DOHH2 (cell line): ENCODE measurements at regions not wholly inside any gene's neighbourhood (a gene's known extent, or its start where the extent isn't known, plus 50 kb on each side); places are given as distances from the start of the nearest gene placed in this dataset.

ENCODE experiments used
- H3F3A ChIP-seq: fragments of 200-600 bp; sonication (generic), shearing (Covaris generic); 2 replicates; pipeline ENCODE4 v1.6.0; 2016; ENCODE audit warnings: antibody characterized with exemption, mild to moderate bottlenecking; ENCODE audit not compliant: control insufficient read depth, insufficient read depth
- H3K27ac ChIP-seq: fragments of 200-600 bp; sonication (generic); 2 replicates; pipeline ENCODE4 v1.5.1; 2014; ENCODE audit warnings: low read depth, mild to moderate bottlenecking, low read length, moderate library complexity
- H3K27me3 ChIP-seq: fragments of 200-600 bp; sonication (generic); 2 replicates; pipeline ENCODE4 v1.6.1; 2014; ENCODE audit warnings: mild to moderate bottlenecking, low read length, mixed read lengths; ENCODE audit not compliant: control insufficient read depth
- H3K36me3 ChIP-seq: fragments of 200-600 bp; sonication (generic); 2 replicates; pipeline ENCODE4 v1.6.1; 2014; ENCODE audit warnings: mild to moderate bottlenecking, low read length, moderate library complexity, mixed read lengths; ENCODE audit not compliant: control insufficient read depth
- H3K4me1 ChIP-seq: fragments of 200-600 bp; sonication (generic); 2 replicates; pipeline ENCODE4 v1.6.1; 2014; ENCODE audit warnings: mild to moderate bottlenecking, low read length, mixed read lengths; ENCODE audit not compliant: control insufficient read depth
- H3K4me2 ChIP-seq: fragments of 200-600 bp; sonication (generic); 2 replicates; pipeline ENCODE4 v1.6.0; 2014; ENCODE audit warnings: mild to moderate bottlenecking, low read length, moderate library complexity
- H3K4me3 ChIP-seq: fragments of 200-600 bp; sonication (generic); 2 replicates; pipeline ENCODE4 v1.5.1; 2014; ENCODE audit warnings: mild to moderate bottlenecking, low read length, mixed read lengths
- H3K79me2 ChIP-seq: fragments of 200-600 bp; sonication (generic); 2 replicates; pipeline ENCODE4 v1.6.1; 2014; ENCODE audit warnings: mild to moderate bottlenecking, low read length, mixed read lengths; ENCODE audit not compliant: control insufficient read depth
- H3K9me2 ChIP-seq: fragments of 200-600 bp; sonication (generic); replicated peaks from 2 replicates; pipeline ENCODE4 v1.6.1; 2014; ENCODE audit warnings: mild to moderate bottlenecking, low read length, mixed read lengths; ENCODE audit not compliant: control insufficient read depth
- H3K9me3 ChIP-seq: fragments of 200-600 bp; sonication (generic); 2 replicates; pipeline ENCODE4 v1.6.1; 2014; ENCODE audit warnings: antibody characterized with exemption, low read length, mixed read lengths; ENCODE audit not compliant: control insufficient read depth, insufficient read depth
- H4K20me1 ChIP-seq: fragments of 200-600 bp; sonication (generic); 2 replicates; pipeline ENCODE4 v1.6.0; 2014; ENCODE audit warnings: low read depth, mild to moderate bottlenecking, antibody characterized with exemption, low read length, moderate library complexity; ENCODE audit not compliant: control insufficient read depth, insufficient read depth
- EZH2phosphoT487 ChIP-seq: fragments of 200-600 bp; sonication (generic); IDR thresholded peaks from 2 replicates; pipeline ENCODE4 v1.6.1; 2017; ENCODE audit warnings: borderline replicate concordance, mild to moderate bottlenecking, antibody characterized with exemption, low read length, moderate library complexity, mixed read lengths
- TF ChIP-seq, protein P1 (sequence below): fragments of 200-600 bp; sonication (generic); IDR thresholded peaks from one replicate; pipeline ENCODE4 v1.5.1; 2014; ENCODE audit warnings: antibody characterized with exemption, mild to moderate bottlenecking, low read depth, low read length; ENCODE audit not compliant: poor library complexity, severe bottlenecking

DNA sequence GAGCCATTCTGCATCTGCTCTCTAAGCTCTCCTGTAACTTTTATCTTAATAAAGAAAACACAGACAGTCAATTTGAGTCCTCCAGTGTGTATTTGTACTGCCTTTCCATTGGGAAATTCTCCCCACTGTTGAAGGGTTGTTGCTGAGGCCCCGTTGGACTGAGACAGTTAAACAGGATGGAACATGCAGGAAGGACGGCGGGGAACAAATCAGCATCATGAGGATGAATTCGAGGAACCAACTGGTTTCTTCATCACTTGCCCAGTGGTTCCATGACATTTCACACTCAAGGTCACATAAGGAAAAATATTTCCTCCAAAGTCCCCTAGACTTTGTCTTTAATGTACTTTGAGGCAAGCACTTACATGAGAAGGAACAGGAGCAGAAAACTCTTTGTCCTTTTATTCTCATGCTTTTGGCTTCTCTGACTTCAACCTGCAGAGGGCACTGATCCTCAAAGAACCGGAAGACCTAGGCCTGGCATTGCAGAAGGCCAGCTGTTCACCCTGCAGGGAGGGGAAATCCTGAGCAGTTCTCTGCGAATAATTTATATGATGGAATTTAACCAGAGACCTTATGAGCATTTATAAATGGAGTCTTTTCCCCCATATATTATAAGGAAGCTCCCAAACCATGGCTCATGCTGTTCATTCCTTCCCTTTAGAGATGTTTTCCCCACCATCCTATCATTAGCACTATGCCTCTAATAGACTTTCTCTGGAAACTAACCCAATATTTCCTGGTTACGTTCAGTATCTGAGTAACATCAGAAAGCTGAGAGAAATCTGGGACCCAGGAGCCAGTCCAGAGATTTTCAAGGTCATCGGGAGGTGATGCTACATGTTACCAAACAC is 55.2 kb upstream of the ADGRF1 start:
- H3K9me3 ChIP-seq: no peaks in the 10 kb centered on the region
- no peak overlapping the region for H3K4me3 ChIP-seq
- H3K9me2 ChIP-seq: no peaks in the 10 kb centered on the region
- no peak overlapping the region for H3K27ac ChIP-seq
- peaks cover 13% of the 10 kb centered on the region; the same call in 1 of the 2 replicates for H3K27me3 ChIP-seq
- H3K4me1 ChIP-seq: no peaks in the 10 kb centered on the region
- no peaks in the 10 kb centered on the region for H3K36me3 ChIP-seq
- no peaks in the 10 kb centered on the region for H3K79me2 ChIP-seq
- TF ChIP-seq, protein P1, sequence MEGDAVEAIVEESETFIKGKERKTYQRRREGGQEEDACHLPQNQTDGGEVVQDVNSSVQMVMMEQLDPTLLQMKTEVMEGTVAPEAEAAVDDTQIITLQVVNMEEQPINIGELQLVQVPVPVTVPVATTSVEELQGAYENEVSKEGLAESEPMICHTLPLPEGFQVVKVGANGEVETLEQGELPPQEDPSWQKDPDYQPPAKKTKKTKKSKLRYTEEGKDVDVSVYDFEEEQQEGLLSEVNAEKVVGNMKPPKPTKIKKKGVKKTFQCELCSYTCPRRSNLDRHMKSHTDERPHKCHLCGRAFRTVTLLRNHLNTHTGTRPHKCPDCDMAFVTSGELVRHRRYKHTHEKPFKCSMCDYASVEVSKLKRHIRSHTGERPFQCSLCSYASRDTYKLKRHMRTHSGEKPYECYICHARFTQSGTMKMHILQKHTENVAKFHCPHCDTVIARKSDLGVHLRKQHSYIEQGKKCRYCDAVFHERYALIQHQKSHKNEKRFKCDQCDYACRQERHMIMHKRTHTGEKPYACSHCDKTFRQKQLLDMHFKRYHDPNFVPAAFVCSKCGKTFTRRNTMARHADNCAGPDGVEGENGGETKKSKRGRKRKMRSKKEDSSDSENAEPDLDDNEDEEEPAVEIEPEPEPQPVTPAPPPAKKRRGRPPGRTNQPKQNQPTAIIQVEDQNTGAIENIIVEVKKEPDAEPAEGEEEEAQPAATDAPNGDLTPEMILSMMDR: peak; percentile 78
- TF ChIP-seq EZH2phosphoT487: no peak
- H3K4me2 ChIP-seq: no peak overlapping the region
- no peaks in the 10 kb centered on the region for H3F3A ChIP-seq
- no peaks in the 10 kb centered on the region; the same call in 1 of the 2 replicates for H4K20me1 ChIP-seq

DNA sequence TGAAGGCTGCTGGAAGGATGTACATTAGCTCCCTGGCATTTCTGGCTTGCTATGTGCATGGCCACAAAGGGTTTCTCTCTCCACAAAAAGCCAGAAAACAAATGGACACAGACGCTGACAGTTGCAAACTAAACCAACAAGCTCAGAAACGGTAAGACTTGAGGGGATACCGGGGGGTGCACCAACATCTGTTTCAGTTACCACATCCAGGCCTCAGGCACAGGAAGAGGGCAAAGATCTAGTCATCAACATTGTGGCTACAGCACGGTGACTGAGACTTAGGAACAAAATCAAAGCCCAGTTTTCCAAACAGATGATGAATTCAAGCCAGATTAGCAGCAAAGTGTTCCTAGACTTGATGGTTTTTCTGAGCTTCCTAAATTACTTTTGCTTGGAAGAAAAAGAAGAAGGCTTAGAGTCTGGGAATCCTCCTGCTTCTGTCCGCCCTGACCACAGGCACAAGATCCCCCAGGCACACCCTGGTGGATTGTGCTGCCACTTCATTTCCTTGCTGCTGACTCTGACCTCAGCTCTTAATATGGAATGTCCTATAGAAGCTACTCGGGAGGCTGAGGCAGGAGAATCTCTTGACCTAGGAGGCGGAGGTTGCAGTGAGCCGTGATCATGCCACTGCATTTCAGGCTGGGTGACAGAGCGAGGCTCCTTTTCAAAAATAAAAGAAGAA is 54.2 kb upstream of the ADGRF1 start:
- Histone ChIP-seq H3K27me3 (peaks cover 11% of the 10 kb centered on the region; the same call in 1 of the 2 replicates), H3K79me2 (no peaks in the 10 kb centered on the region), H3K9me2 (no peaks in the 10 kb centered on the region), H3K9me3 (no peaks in the 10 kb centered on the region), H3F3A (no peaks in the 10 kb centered on the region), H3K4me2 (no peak overlapping the region), H3K4me3 (no peak overlapping the region), H4K20me1 (no peaks in the 10 kb centered on the region; the same call in 1 of the 2 replicates), H3K4me1 (no peaks in the 10 kb centered on the region), H3K36me3 (no peaks in the 10 kb centered on the region), H3K27ac (no peak overlapping the region)
- no peak for TF ChIP-seq EZH2phosphoT487
- TF ChIP-seq, protein P1: no peak

DNA sequence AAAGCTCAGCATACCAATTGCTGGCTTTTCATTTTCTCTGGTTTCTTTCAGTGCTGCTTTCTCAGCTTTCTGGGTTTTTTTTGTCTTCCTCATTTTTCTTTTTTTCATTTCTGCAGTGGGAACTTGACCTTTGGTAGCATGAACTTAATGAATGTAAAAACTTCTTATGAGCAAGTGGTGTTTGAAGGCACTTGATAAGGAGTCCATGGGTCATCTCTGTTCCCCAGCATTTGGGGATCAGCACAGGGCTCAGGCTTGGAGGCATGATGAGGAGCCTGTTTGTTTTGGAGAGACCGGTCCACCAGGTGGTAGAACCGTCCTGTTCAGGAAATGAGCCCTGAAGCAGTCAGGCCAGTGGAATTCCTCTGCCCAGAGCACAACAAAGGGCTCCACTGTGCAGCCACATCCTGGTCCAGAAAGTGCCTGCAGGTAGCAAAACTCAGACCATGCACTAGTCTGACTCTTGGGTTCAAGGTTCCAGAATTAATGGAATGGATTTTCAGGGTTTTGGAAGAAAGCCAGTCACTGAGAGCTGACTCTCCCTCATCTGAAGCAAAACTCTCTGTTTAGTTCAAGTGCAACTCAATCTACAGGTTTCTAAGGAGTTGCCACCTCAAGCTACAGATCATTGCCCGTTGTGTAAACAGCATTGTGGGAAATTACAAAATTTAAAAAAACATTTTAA is 52.3 kb upstream of the ADGRF1 start:
- Histone ChIP-seq H4K20me1 (no peaks in the 10 kb centered on the region), H3K4me3 (no peak overlapping the region), H3K27ac (no peak overlapping the region), H3F3A (no peaks in the 10 kb centered on the region), H3K4me1 (no peaks in the 10 kb centered on the region), H3K27me3 (peaks cover 7% of the 10 kb centered on the region; the same call in 1 of the 2 replicates), H3K9me3 (no peaks in the 10 kb centered on the region), H3K79me2 (no peaks in the 10 kb centered on the region), H3K9me2 (no peaks in the 10 kb centered on the region), H3K4me2 (no peak overlapping the region), H3K36me3 (no peaks in the 10 kb centered on the region)
- TF ChIP-seq EZH2phosphoT487: no peak
- TF ChIP-seq, protein P1: no peak
